ENCODE measurements at regions not wholly inside any gene's neighbourhood (a gene's known extent, or its start where the extent isn't known, plus 50 kb on each side); places are given as distances from the start of the nearest gene placed in this dataset.

GRCh38 chr19:30879225-30879624 is 470.0 kb downstream of the TSHZ3 start:
- TF ChIP-seq CTCF (IDR thresholded peaks at IDR 0.05; ENCODE audit: insufficient read depth, low read length): no peak
- no peak for TF ChIP-seq GABPA (IDR thresholded peaks at IDR 0.05; ENCODE audit: low read depth)
